MM.1S (cell line): ENCODE measurements at regions not wholly inside any gene's neighbourhood (a gene's known extent, or its start where the extent isn't known, plus 50 kb on each side); places are given as distances from the start of the nearest gene placed in this dataset.

ENCODE experiments used
- DNase-seq: peaks from one replicate; pipeline ENCODE4 v3.0.0-alpha.2; 2015
- H2AFZ ChIP-seq: fragments of 300-600 bp; sonication (generic); 2 replicates; pipeline ENCODE4 v1.6.0; 2016; ENCODE audit warnings: antibody characterized with exemption, low read length
- H3F3A ChIP-seq: fragments of 300-600 bp; sonication (generic); 2 replicates; pipeline ENCODE4 v1.6.1; 2016; ENCODE audit warnings: mild to moderate bottlenecking, antibody characterized with exemption, low read length, moderate library complexity, mixed read lengths; ENCODE audit not compliant: insufficient read depth
- H3K27ac ChIP-seq: fragments of 300-600 bp; sonication (generic); 2 replicates; pipeline ENCODE4 v1.5.1; 2016; ENCODE audit warnings: mild to moderate bottlenecking, low read length
- H3K27me3 ChIP-seq: fragments of 300-600 bp; sonication (generic); replicated peaks from 2 replicates; pipeline ENCODE4 v1.6.0; 2016; ENCODE audit warnings: low read length; ENCODE audit not compliant: insufficient read depth
- H3K36me3 ChIP-seq: fragments of 300-600 bp; sonication (generic); replicated peaks from 2 replicates; pipeline ENCODE4 v1.6.1; 2016; ENCODE audit warnings: mild to moderate bottlenecking, low read length, mixed read lengths; ENCODE audit not compliant: insufficient read depth
- H3K4me1 ChIP-seq: fragments of 300-600 bp; sonication (generic); 2 replicates; pipeline ENCODE4 v1.6.1; 2016; ENCODE audit warnings: low read length, mixed read lengths
- H3K4me2 ChIP-seq: fragments of 300-600 bp; sonication (generic); 2 replicates; pipeline ENCODE4 v1.6.0; 2016; ENCODE audit warnings: low read depth, low read length
- H3K4me3 ChIP-seq: fragments of 300-600 bp; sonication (generic); 2 replicates; pipeline ENCODE4 v1.5.1; 2016; ENCODE audit warnings: low read length, mixed read lengths
- H3K79me2 ChIP-seq: fragments of 300-600 bp; sonication (generic); 2 replicates; pipeline ENCODE4 v1.6.1; 2016; ENCODE audit warnings: mixed run types, low read length, mixed read lengths
- H3K9ac ChIP-seq: fragments of 300-600 bp; sonication (generic); 2 replicates; pipeline ENCODE4 v1.6.1; 2016; ENCODE audit warnings: low read length, mixed read lengths
- H3K9me2 ChIP-seq: fragments of 300-600 bp; sonication (generic); replicated peaks from 2 replicates; pipeline ENCODE4 v1.6.1; 2016; ENCODE audit warnings: mild to moderate bottlenecking, low read length, mixed read lengths; ENCODE audit not compliant: insufficient read depth
- H3K9me3 ChIP-seq: fragments of 300-600 bp; sonication (generic); replicated peaks from 2 replicates; pipeline ENCODE4 v1.6.1; 2016; ENCODE audit warnings: mild to moderate bottlenecking, low read length, mixed read lengths; ENCODE audit not compliant: insufficient read depth
- H4K20me1 ChIP-seq: fragments of 300-600 bp; sonication (generic); 2 replicates; pipeline ENCODE4 v1.6.1; 2016; ENCODE audit warnings: mild to moderate bottlenecking, low read length, moderate library complexity, mixed read lengths; ENCODE audit not compliant: insufficient read depth
- EZH2 ChIP-seq: fragments of 300-600 bp; sonication (generic); optimal IDR thresholded peaks from 2 replicates; pipeline ENCODE3; 2017; ENCODE audit warnings: low read depth, mild to moderate bottlenecking, antibody characterized with exemption, low read length, mixed read lengths
- EZH2phosphoT487 ChIP-seq: fragments of 300-600 bp; sonication (generic); IDR thresholded peaks from 2 replicates; pipeline ENCODE4 v1.6.1; 2018; ENCODE audit warnings: antibody characterized with exemption, low read length
- TF ChIP-seq, protein P1 (sequence below): fragments of 300-600 bp; sonication (generic); IDR thresholded peaks from 2 replicates; pipeline ENCODE4 v1.5.1; 2016; ENCODE audit warnings: antibody characterized with exemption, low read length, mixed read lengths

DNA sequence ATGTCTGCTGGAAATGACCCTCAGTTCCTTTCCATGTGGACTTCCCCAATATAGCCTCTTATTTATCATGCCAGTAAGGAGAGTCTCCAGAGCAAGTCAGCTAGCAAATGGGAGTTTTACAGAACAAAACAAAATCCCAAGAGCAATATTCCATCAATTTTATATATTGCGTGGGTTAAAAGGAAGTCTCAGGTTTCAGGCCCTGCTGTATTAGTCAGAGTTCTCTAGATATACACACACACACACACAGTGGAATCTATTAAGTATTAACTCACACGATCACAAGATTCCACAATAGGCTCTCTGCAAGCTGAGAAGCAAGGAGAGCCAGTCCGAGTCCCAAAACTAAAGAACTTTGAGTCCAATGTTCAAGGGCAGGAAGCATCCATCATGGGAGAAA is 102.8 kb upstream of the MAP2 start:
- Histone ChIP-seq H3K36me3 (no peaks in the 10 kb centered on the region), H3F3A (no peaks in the 10 kb centered on the region), H3K27ac (no peak overlapping the region), H3K27me3 (no peaks in the 10 kb centered on the region), H3K4me1 (no peaks in the 10 kb centered on the region), H3K9me3 (no peaks in the 10 kb centered on the region), H3K79me2 (no peaks in the 10 kb centered on the region), H3K4me3 (no peak overlapping the region), H4K20me1 (no peaks in the 10 kb centered on the region), H2AFZ (no peak overlapping the region), H3K9me2 (no peaks in the 10 kb centered on the region), H3K9ac (no peak overlapping the region), H3K4me2 (no peak overlapping the region)
- TF ChIP-seq EZH2phosphoT487: no peak
- TF ChIP-seq, protein P1, sequence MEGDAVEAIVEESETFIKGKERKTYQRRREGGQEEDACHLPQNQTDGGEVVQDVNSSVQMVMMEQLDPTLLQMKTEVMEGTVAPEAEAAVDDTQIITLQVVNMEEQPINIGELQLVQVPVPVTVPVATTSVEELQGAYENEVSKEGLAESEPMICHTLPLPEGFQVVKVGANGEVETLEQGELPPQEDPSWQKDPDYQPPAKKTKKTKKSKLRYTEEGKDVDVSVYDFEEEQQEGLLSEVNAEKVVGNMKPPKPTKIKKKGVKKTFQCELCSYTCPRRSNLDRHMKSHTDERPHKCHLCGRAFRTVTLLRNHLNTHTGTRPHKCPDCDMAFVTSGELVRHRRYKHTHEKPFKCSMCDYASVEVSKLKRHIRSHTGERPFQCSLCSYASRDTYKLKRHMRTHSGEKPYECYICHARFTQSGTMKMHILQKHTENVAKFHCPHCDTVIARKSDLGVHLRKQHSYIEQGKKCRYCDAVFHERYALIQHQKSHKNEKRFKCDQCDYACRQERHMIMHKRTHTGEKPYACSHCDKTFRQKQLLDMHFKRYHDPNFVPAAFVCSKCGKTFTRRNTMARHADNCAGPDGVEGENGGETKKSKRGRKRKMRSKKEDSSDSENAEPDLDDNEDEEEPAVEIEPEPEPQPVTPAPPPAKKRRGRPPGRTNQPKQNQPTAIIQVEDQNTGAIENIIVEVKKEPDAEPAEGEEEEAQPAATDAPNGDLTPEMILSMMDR: no peak
- TF ChIP-seq EZH2: no peak
- DNase-seq: no peak

- Histone ChIP-seq H3K9ac (no peak overlapping the region), H3K79me2 (no peaks in the 10 kb centered on the region), H3K4me3 (no peak overlapping the region), H4K20me1 (no peaks in the 10 kb centered on the region), H3K27ac (no peak overlapping the region), H3K27me3 (no peaks in the 10 kb centered on the region), H3K9me3 (no peaks in the 10 kb centered on the region), H3K36me3 (no peaks in the 10 kb centered on the region), H3F3A (no peaks in the 10 kb centered on the region), H3K4me2 (no peak overlapping the region), H2AFZ (no peak overlapping the region), H3K4me1 (no peaks in the 10 kb centered on the region), H3K9me2 (no peaks in the 10 kb centered on the region)
- TF ChIP-seq EZH2phosphoT487: no peak
- TF ChIP-seq EZH2: no peak
- TF ChIP-seq, protein P1: no peak
- DNase-seq: no peak
Observed at GRCh38 chr2:209321581-209321980, 102.3 kb upstream of the MAP2 start.

- DNase-seq: no peak
- no peaks in the 10 kb centered on the region for H3K9me3 ChIP-seq
- no peak for TF ChIP-seq EZH2
- TF ChIP-seq, protein P1: no peak
- TF ChIP-seq EZH2phosphoT487: no peak
- H3K27ac ChIP-seq: no peak overlapping the region
- no peaks in the 10 kb centered on the region for H3K36me3 ChIP-seq
- H3F3A ChIP-seq: no peaks in the 10 kb centered on the region
- H3K79me2 ChIP-seq: no peaks in the 10 kb centered on the region
- H3K9ac ChIP-seq: no peak overlapping the region
- no peak overlapping the region for H3K4me2 ChIP-seq
- no peak overlapping the region for H3K4me3 ChIP-seq
- no peak overlapping the region for H2AFZ ChIP-seq
- no peaks in the 10 kb centered on the region for H3K9me2 ChIP-seq
- H3K27me3 ChIP-seq: no peaks in the 10 kb centered on the region
- H4K20me1 ChIP-seq: no peaks in the 10 kb centered on the region
- H3K4me1 ChIP-seq: no peaks in the 10 kb centered on the region
Observed at GRCh38 chr2:209322041-209322440, 101.8 kb upstream of the MAP2 start.
